Activated naive CD4-positive, alpha-beta T cell treated with anti-CD3 and anti-CD28 coated beads for 36 hours (primary cell): ENCODE measurements at regions not wholly inside any gene's neighbourhood (a gene's known extent, or its start where the extent isn't known, plus 50 kb on each side); places are given as distances from the start of the nearest gene placed in this dataset.

Source experiments
- CTCF ChIA-PET: fragments of 350-600 bp; sonication (Branson Sonifier 250); formaldehyde crosslinking; loops from one replicate; lab custom pipeline; 2021; ENCODE audit warnings: antibody characterized with exemption; lab: Charles Lee
- DNase-seq: peaks from one replicate; pipeline ENCODE4 v3.0.0-alpha.2; 2020
- H3K27ac Mint-ChIP-seq: one replicate; pipeline ENCODE4 v1.8.0; 2021; ENCODE audit warnings: mild to moderate bottlenecking, mixed read lengths
- H3K27me3 Mint-ChIP-seq: one replicate; pipeline ENCODE4 v1.8.0; 2021; ENCODE audit warnings: low read depth, mixed read lengths
- H3K36me3 Mint-ChIP-seq: one replicate; pipeline ENCODE4 v1.8.0; 2021; ENCODE audit warnings: low read depth, mixed read lengths
- H3K4me1 Mint-ChIP-seq: one replicate; pipeline ENCODE4 v1.8.0; 2021; ENCODE audit warnings: low read depth, mixed read lengths
- H3K4me3 Mint-ChIP-seq: one replicate; pipeline ENCODE4 v1.8.0; 2021; ENCODE audit warnings: mild to moderate bottlenecking, moderate library complexity, mixed read lengths
- H3K9me3 Mint-ChIP-seq: one replicate; pipeline ENCODE4 v1.8.0; 2021; ENCODE audit warnings: mixed read lengths
- intact Hi-C: fragments of 100-400 bp; cut with micrococcal nuclease; formaldehyde crosslinking; loops from one replicate; pipeline ENCODE4 v1.15.1; 2023

- Mint-ChIP-seq H3K4me3 (no peak overlapping the region), H3K4me1 (no peaks in the 10 kb centered on the region), H3K27me3 (no peaks in the 10 kb centered on the region), H3K36me3 (no peaks in the 10 kb centered on the region), H3K27ac (no peak overlapping the region), H3K9me3 (peaks cover 2% of the 10 kb centered on the region)
- CTCF ChIA-PET: interaction anchor here (1.9 kb wide), 1 partner anchor 10 kb away, joined by 8 read pairs; no protein-coding TSS in a partner anchor
- intact Hi-C loops: no loop called here
- no peak for DNase-seq
Observed at GRCh38 chr3:25043177-25043576, 384.9 kb upstream of the RARB start.

- H3K27me3 Mint-ChIP-seq: no peaks in the 10 kb centered on the region
- intact Hi-C loops: no loop called here
- H3K27ac Mint-ChIP-seq: no peak overlapping the region
- H3K4me3 Mint-ChIP-seq: no peak overlapping the region
- peaks cover 2% of the 10 kb centered on the region for H3K9me3 Mint-ChIP-seq
- CTCF ChIA-PET: interaction anchor here (1.9 kb wide), 1 partner anchor 10 kb away, joined by 8 read pairs; no protein-coding TSS in a partner anchor
- H3K36me3 Mint-ChIP-seq: no peaks in the 10 kb centered on the region
- DNase-seq: no peak
- no peaks in the 10 kb centered on the region for H3K4me1 Mint-ChIP-seq
Observed at GRCh38 chr3:25043749-25044148, 384.3 kb upstream of the RARB start.

- DNase-seq: no peak
- Mint-ChIP-seq H3K4me3 (no peak overlapping the region), H3K9me3 (peaks cover 2% of the 10 kb centered on the region), H3K36me3 (no peaks in the 10 kb centered on the region), H3K4me1 (no peaks in the 10 kb centered on the region), H3K27me3 (no peaks in the 10 kb centered on the region), H3K27ac (no peak overlapping the region)
- intact Hi-C loops: no loop called here
- CTCF ChIA-PET: no interaction called here
Observed at GRCh38 chr3:25044762-25045710, 383.0 kb upstream of the RARB start.

- intact Hi-C loops: no loop called here
- Mint-ChIP-seq H3K4me1 (no peaks in the 10 kb centered on the region), H3K4me3 (no peak overlapping the region), H3K9me3 (peaks cover 2% of the 10 kb centered on the region), H3K27ac (no peak overlapping the region), H3K27me3 (no peaks in the 10 kb centered on the region), H3K36me3 (no peaks in the 10 kb centered on the region)
- CTCF ChIA-PET: no interaction called here
- DNase-seq: no peak
Observed at GRCh38 chr3:25046911-25047771, 380.9 kb upstream of the RARB start.

- no peaks in the 10 kb centered on the region for H3K36me3 Mint-ChIP-seq
- no peaks in the 10 kb centered on the region for H3K27me3 Mint-ChIP-seq
- CTCF ChIA-PET: no interaction called here
- no peak overlapping the region for H3K4me3 Mint-ChIP-seq
- H3K4me1 Mint-ChIP-seq: no peaks in the 10 kb centered on the region
- intact Hi-C loops: no loop called here
- H3K27ac Mint-ChIP-seq: no peak overlapping the region
- peaks cover 2% of the 10 kb centered on the region for H3K9me3 Mint-ChIP-seq
- no peak for DNase-seq
Observed at GRCh38 chr3:25049304-25049703, 378.8 kb upstream of the RARB start.

- CTCF ChIA-PET: no interaction called here
- intact Hi-C loops: no loop called here
- no peak overlapping the region for H3K27ac Mint-ChIP-seq
- H3K27me3 Mint-ChIP-seq: no peaks in the 10 kb centered on the region
- H3K4me1 Mint-ChIP-seq: no peaks in the 10 kb centered on the region
- no peaks in the 10 kb centered on the region for H3K9me3 Mint-ChIP-seq
- no peak overlapping the region for H3K4me3 Mint-ChIP-seq
- no peak for DNase-seq
- H3K36me3 Mint-ChIP-seq: no peaks in the 10 kb centered on the region
Observed at GRCh38 chr3:25053360-25053759, 374.7 kb upstream of the RARB start.

GRCh38 chr3:25056036-25056755 lies 371.9 kb upstream of the RARB start:
- Mint-ChIP-seq H3K36me3 (no peaks in the 10 kb centered on the region), H3K4me1 (no peaks in the 10 kb centered on the region), H3K9me3 (no peaks in the 10 kb centered on the region), H3K27me3 (no peaks in the 10 kb centered on the region), H3K27ac (no peak overlapping the region), H3K4me3 (no peak overlapping the region)
- intact Hi-C loops: no loop called here
- CTCF ChIA-PET: no interaction called here
- no peak for DNase-seq

- H3K27ac Mint-ChIP-seq: no peak overlapping the region
- intact Hi-C loops: no loop called here
- H3K36me3 Mint-ChIP-seq: no peaks in the 10 kb centered on the region
- H3K9me3 Mint-ChIP-seq: no peaks in the 10 kb centered on the region
- CTCF ChIA-PET: no interaction called here
- no peak overlapping the region for H3K4me3 Mint-ChIP-seq
- DNase-seq: no peak
- H3K4me1 Mint-ChIP-seq: no peaks in the 10 kb centered on the region
- H3K27me3 Mint-ChIP-seq: no peaks in the 10 kb centered on the region
Observed at GRCh38 chr3:25056803-25057351, 371.2 kb upstream of the RARB start.

GRCh38 chr3:25057379-25057778 lies 370.7 kb upstream of the RARB start:
- no peaks in the 10 kb centered on the region for H3K36me3 Mint-ChIP-seq
- H3K27me3 Mint-ChIP-seq: no peaks in the 10 kb centered on the region
- CTCF ChIA-PET: no interaction called here
- intact Hi-C loops: no loop called here
- H3K9me3 Mint-ChIP-seq: no peaks in the 10 kb centered on the region
- H3K4me3 Mint-ChIP-seq: no peak overlapping the region
- H3K27ac Mint-ChIP-seq: no peak overlapping the region
- no peaks in the 10 kb centered on the region for H3K4me1 Mint-ChIP-seq
- no peak for DNase-seq

GRCh38 chr3:25064681-25065080 lies 363.4 kb upstream of the RARB start:
- no peak for DNase-seq
- intact Hi-C loops: no loop called here
- CTCF ChIA-PET: no interaction called here
- Mint-ChIP-seq H3K4me1 (no peaks in the 10 kb centered on the region), H3K4me3 (no peak overlapping the region), H3K36me3 (no peaks in the 10 kb centered on the region), H3K9me3 (peaks cover 6% of the 10 kb centered on the region), H3K27ac (no peak overlapping the region), H3K27me3 (no peaks in the 10 kb centered on the region)

- Mint-ChIP-seq H3K4me3 (no peak overlapping the region), H3K4me1 (no peaks in the 10 kb centered on the region), H3K27ac (no peak overlapping the region), H3K36me3 (no peaks in the 10 kb centered on the region), H3K9me3 (peaks cover 11% of the 10 kb centered on the region), H3K27me3 (no peaks in the 10 kb centered on the region)
- CTCF ChIA-PET: interaction anchor here (1.2 kb wide), 1 partner anchor 121 kb away, joined by 4 read pairs; no protein-coding TSS in a partner anchor
- intact Hi-C loops: no loop called here
- no peak for DNase-seq
Observed at GRCh38 chr3:25069970-25070369, 358.1 kb upstream of the RARB start.

- Mint-ChIP-seq H3K27ac (no peak overlapping the region), H3K4me1 (no peaks in the 10 kb centered on the region), H3K4me3 (no peak overlapping the region), H3K36me3 (no peaks in the 10 kb centered on the region), H3K9me3 (peaks cover 9% of the 10 kb centered on the region), H3K27me3 (no peaks in the 10 kb centered on the region)
- intact Hi-C loops: no loop called here
- CTCF ChIA-PET: no interaction called here
- DNase-seq: no peak
Observed at GRCh38 chr3:25071846-25072245, 356.2 kb upstream of the RARB start.
